ENCODE measurements at regions not wholly inside any gene's neighbourhood (a gene's known extent, or its start where the extent isn't known, plus 50 kb on each side); places are given as distances from the start of the nearest gene placed in this dataset.

DNA sequence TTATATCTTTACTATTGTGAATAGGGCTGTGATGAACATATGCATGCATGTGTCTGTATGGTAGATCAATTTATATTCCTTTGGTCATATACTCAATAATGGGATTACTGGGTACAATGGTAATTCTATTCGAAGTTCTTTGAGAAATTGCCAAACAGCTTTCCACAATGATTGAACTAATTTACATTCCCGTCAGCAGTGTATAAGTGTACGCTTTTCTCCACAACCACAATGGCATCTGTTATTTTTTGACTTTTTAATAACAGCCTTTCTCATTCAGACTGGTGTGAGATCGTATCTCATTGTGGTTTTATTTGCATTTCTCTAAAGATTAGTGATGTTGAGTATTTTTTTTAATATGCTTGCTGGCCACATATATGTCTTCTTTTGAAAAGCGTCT lies 439.4 kb upstream of the KLHL4 start:
- intact Hi-C loops (cut with micrococcal nuclease; ENCODE audit: unreplicated experiment) (no loop called here), in situ Hi-C loops (cut with HindIII; ENCODE audit: low pct_unique_long_range_greater_than_20kb, low sequenced_read_pairs) (no loop called here)
- Histone ChIP-seq H3K36me3 (ENCODE audit: control insufficient read depth, insufficient read depth, low read length) (no peaks in the 10 kb centered on the region), H3K4me1 (ENCODE audit: control insufficient read depth, insufficient read depth, low read length) (no peaks in the 10 kb centered on the region), H3K9me3 (ENCODE audit: control insufficient read depth, insufficient read depth, low read depth, low read length) (no peaks in the 10 kb centered on the region), H3K27me3 (ENCODE audit: control insufficient read depth, insufficient read depth, low read length) (no peaks in the 10 kb centered on the region), H3K4me3 (ENCODE audit: low read depth in 2 of 2, low read length in 2 of 2) (no peak overlapping the region), H3K27ac (ENCODE audit: low read length) (no peak overlapping the region)
- POLR2A ChIA-PET, result no interaction called here
- CTCF ChIA-PET, result no interaction called here
- TF ChIP-seq POLR2AphosphoS5 (IDR thresholded peaks at IDR 0.05; ENCODE audit: low read depth, low read length) (no peak), TCF7L2 (IDR thresholded peaks at IDR 0.05; ENCODE audit: low read depth, low read length) (no peak), SIN3A (IDR thresholded peaks at IDR 0.05; ENCODE audit: borderline replicate concordance, insufficient read depth, low read depth, low read length) (no peak)
- TF ChIP-seq, protein P1, sequence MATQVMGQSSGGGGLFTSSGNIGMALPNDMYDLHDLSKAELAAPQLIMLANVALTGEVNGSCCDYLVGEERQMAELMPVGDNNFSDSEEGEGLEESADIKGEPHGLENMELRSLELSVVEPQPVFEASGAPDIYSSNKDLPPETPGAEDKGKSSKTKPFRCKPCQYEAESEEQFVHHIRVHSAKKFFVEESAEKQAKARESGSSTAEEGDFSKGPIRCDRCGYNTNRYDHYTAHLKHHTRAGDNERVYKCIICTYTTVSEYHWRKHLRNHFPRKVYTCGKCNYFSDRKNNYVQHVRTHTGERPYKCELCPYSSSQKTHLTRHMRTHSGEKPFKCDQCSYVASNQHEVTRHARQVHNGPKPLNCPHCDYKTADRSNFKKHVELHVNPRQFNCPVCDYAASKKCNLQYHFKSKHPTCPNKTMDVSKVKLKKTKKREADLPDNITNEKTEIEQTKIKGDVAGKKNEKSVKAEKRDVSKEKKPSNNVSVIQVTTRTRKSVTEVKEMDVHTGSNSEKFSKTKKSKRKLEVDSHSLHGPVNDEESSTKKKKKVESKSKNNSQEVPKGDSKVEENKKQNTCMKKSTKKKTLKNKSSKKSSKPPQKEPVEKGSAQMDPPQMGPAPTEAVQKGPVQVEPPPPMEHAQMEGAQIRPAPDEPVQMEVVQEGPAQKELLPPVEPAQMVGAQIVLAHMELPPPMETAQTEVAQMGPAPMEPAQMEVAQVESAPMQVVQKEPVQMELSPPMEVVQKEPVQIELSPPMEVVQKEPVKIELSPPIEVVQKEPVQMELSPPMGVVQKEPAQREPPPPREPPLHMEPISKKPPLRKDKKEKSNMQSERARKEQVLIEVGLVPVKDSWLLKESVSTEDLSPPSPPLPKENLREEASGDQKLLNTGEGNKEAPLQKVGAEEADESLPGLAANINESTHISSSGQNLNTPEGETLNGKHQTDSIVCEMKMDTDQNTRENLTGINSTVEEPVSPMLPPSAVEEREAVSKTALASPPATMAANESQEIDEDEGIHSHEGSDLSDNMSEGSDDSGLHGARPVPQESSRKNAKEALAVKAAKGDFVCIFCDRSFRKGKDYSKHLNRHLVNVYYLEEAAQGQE (IDR thresholded peaks at IDR 0.05; ENCODE audit: insufficient read depth in 1 of 2, low read depth in 2 of 2, low read length in 1 of 2), result no peak
- TF ChIP-seq, protein P2, sequence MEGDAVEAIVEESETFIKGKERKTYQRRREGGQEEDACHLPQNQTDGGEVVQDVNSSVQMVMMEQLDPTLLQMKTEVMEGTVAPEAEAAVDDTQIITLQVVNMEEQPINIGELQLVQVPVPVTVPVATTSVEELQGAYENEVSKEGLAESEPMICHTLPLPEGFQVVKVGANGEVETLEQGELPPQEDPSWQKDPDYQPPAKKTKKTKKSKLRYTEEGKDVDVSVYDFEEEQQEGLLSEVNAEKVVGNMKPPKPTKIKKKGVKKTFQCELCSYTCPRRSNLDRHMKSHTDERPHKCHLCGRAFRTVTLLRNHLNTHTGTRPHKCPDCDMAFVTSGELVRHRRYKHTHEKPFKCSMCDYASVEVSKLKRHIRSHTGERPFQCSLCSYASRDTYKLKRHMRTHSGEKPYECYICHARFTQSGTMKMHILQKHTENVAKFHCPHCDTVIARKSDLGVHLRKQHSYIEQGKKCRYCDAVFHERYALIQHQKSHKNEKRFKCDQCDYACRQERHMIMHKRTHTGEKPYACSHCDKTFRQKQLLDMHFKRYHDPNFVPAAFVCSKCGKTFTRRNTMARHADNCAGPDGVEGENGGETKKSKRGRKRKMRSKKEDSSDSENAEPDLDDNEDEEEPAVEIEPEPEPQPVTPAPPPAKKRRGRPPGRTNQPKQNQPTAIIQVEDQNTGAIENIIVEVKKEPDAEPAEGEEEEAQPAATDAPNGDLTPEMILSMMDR (IDR thresholded peaks at IDR 0.05), result no peak
- no peak for DNase-seq (ENCODE audit: low read depth, low spot score)
- ATAC-seq, result no peak
- BruUV-seq (replicated peaks), result no TSS peak

DNA sequence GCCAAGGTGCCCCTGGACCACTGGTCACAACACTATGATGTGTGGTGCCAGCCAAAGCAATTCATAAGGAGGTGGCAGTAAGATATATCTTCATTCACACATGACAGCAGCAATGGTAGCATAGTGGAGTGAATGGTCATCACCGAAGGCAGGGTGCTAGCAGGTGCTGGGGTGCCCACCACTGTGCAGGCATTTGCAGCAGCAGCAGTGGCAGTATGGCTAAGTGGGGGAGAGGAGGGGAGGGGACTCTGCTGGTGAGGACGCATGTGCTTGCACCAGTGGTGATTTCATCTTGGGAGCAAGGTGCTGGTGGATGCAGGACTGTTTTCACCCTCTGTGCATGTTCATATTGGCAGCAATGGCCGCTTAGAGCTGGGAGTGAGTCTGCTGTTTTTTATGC lies 419.1 kb upstream of the KLHL4 start:
- TF ChIP-seq, protein P2 (IDR thresholded peaks at IDR 0.05), result no peak
- TF ChIP-seq TCF7L2 (IDR thresholded peaks at IDR 0.05; ENCODE audit: low read depth, low read length) (no peak), SIN3A (IDR thresholded peaks at IDR 0.05; ENCODE audit: borderline replicate concordance, insufficient read depth, low read depth, low read length) (no peak), POLR2AphosphoS5 (IDR thresholded peaks at IDR 0.05; ENCODE audit: low read depth, low read length) (no peak)
- TF ChIP-seq, protein P1 (IDR thresholded peaks at IDR 0.05; ENCODE audit: insufficient read depth in 1 of 2, low read depth in 2 of 2, low read length in 1 of 2), result no peak
- in situ Hi-C loops (cut with HindIII; ENCODE audit: low pct_unique_long_range_greater_than_20kb, low sequenced_read_pairs), result no loop called here

More for the DNA sequence above, 419.1 kb upstream of the KLHL4 start:
- no peaks in the 10 kb centered on the region for H3K9me3 ChIP-seq (ENCODE audit: control insufficient read depth, insufficient read depth, low read depth, low read length)
- H3K27me3 ChIP-seq (ENCODE audit: control insufficient read depth, insufficient read depth, low read length), result no peaks in the 10 kb centered on the region
- H3K4me1 ChIP-seq (ENCODE audit: control insufficient read depth, insufficient read depth, low read length), result no peaks in the 10 kb centered on the region
- POLR2A ChIA-PET, result no interaction called here
- H3K4me3 ChIP-seq (ENCODE audit: low read depth in 2 of 2, low read length in 2 of 2), result no peak overlapping the region
- CTCF ChIA-PET, result no interaction called here
- no peak overlapping the region for H3K27ac ChIP-seq (ENCODE audit: low read length)
- DNase-seq (ENCODE audit: low read depth, low spot score) (no peak), ATAC-seq (no peak)
- no TSS peak for BruUV-seq (replicated peaks)
- H3K36me3 ChIP-seq (ENCODE audit: control insufficient read depth, insufficient read depth, low read length), result no peaks in the 10 kb centered on the region
- intact Hi-C loops (cut with micrococcal nuclease; ENCODE audit: unreplicated experiment), result no loop called here

Data from Panc1 (cell line).